ENCODE measurements at regions not wholly inside any gene's neighbourhood (a gene's known extent, or its start where the extent isn't known, plus 50 kb on each side); places are given as distances from the start of the nearest gene placed in this dataset.

GRCh38 chr14:29140016-29140415 lies 373.4 kb downstream of the FOXG1 start:
- TF ChIP-seq CTCF (conservative IDR thresholded peaks at IDR 0.05), result no peak
- no peak for DNase-seq
- Histone ChIP-seq H3K4me2 (ENCODE audit: insufficient read depth, insufficient read length, low read length) (no peak overlapping the region), H3K14ac (ENCODE audit: insufficient read depth, low read length) (no peak overlapping the region), H3K23ac (ENCODE audit: insufficient read length, low read depth, low read length) (no peak overlapping the region), H3K4me1 (ENCODE audit: insufficient read depth, low read length) (no peaks in the 10 kb centered on the region), H2AFZ (ENCODE audit: low read length) (no peak overlapping the region), H3K9ac (ENCODE audit: extremely low read depth, insufficient read length, low read length) (no peak overlapping the region), H3K79me1 (ENCODE audit: insufficient read depth, low read depth, low read length, poor library complexity, severe bottlenecking) (no peaks in the 10 kb centered on the region), H4K5ac (ENCODE audit: insufficient read length, low read depth, low read length) (no peak overlapping the region), H3K27me3 (ENCODE audit: insufficient read depth, low read length) (no peaks in the 10 kb centered on the region), H3K27ac (ENCODE audit: insufficient read length, low read depth, low read length) (no peak overlapping the region), H3K23me2 (ENCODE audit: insufficient read length, low read depth, low read length, poor library complexity, severe bottlenecking) (no peaks in the 10 kb centered on the region), H2AK5ac (ENCODE audit: insufficient read length, low read length) (no peak overlapping the region), H2BK120ac (ENCODE audit: low read depth, low read length, poor library complexity, severe bottlenecking) (no peak overlapping the region), H3K79me2 (ENCODE audit: insufficient read depth, low read length) (no peaks in the 10 kb centered on the region), H3K4ac (ENCODE audit: low read depth, low read length) (no peak overlapping the region), H4K8ac (replicated peaks; ENCODE audit: insufficient read length, low read depth, low read length) (no peak overlapping the region), H2BK15ac (ENCODE audit: low read depth, low read length) (no peak overlapping the region), H2BK20ac (ENCODE audit: low read depth, low read length, poor library complexity, severe bottlenecking) (no peak overlapping the region), H3K56ac (ENCODE audit: insufficient read length, low read depth, low read length) (no peak overlapping the region), H3K9me3 (ENCODE audit: control insufficient read depth, low read depth, low read length) (no peaks in the 10 kb centered on the region), H3T11ph (ENCODE audit: low read length) (no peak overlapping the region), H2BK5ac (ENCODE audit: insufficient read length, low read length) (no peak overlapping the region), H2BK12ac (ENCODE audit: insufficient read length, low read depth, low read length) (no peak overlapping the region), H4K20me1 (ENCODE audit: control insufficient read depth, insufficient read depth, insufficient read length) (no peaks in the 10 kb centered on the region), H4K91ac (ENCODE audit: insufficient read length, low read depth, low read length) (no peak overlapping the region), H3K18ac (ENCODE audit: insufficient read length, low read depth, low read length) (no peak overlapping the region)
- H3K9me3 Mint-ChIP-seq, result peaks cover 0 to 2% of the 10 kb centered on the region in 2 experiments; a peak in 1 of 5 replicates
- no peaks in the 10 kb centered on the region; the same call in 1 of the 2 replicates for H3K27me3 Mint-ChIP-seq (ENCODE audit: low read depth)
- no peak overlapping the region for H3K4me3 Mint-ChIP-seq
- no peak overlapping the region for H3K27ac Mint-ChIP-seq
- no CpG with 5 or more reads among the region's 3 CpGs for WGBS (ENCODE audit: extremely low coverage, insufficient read length, low lambda C conversion rate)
- no peaks in the 10 kb centered on the region for H3K4me1 Mint-ChIP-seq
- H3K36me3 Mint-ChIP-seq (ENCODE audit: insufficient read depth in 1 of 3, low read depth in 3 of 3), result peaks cover 0 to 18% (median 0%) of the 10 kb centered on the region in 3 experiments; a peak in 2 of 7 replicates

Data from H9 (cell line).